Ammon's horn (tissue), 1 donor: ENCODE measurements at regions not wholly inside any gene's neighbourhood (a gene's known extent, or its start where the extent isn't known, plus 50 kb on each side); places are given as distances from the start of the nearest gene placed in this dataset.

Experiments used
- DNase-seq: peaks from one replicate; pipeline ENCODE4 v3.0.0-alpha.2; 2016; ENCODE audit warnings: low spot score

- DNase-seq = no peak
Measured at GRCh38 chr2:74065456-74065855, 80.7 kb downstream of the TET3 start.

GRCh38 chr2:74066491-74067203 is 81.1 kb downstream of the BOLA3 start:
- no peak for DNase-seq

- DNase-seq = no peak
Measured at GRCh38 chr2:74067221-74067747, 80.4 kb downstream of the BOLA3 start.

- no peak for DNase-seq
Measured at GRCh38 chr2:74070991-74071390, 76.7 kb downstream of the BOLA3 start.

- DNase-seq = no peak
Measured at GRCh38 chr2:74071426-74071825, 76.3 kb downstream of the BOLA3 start.

DNA sequence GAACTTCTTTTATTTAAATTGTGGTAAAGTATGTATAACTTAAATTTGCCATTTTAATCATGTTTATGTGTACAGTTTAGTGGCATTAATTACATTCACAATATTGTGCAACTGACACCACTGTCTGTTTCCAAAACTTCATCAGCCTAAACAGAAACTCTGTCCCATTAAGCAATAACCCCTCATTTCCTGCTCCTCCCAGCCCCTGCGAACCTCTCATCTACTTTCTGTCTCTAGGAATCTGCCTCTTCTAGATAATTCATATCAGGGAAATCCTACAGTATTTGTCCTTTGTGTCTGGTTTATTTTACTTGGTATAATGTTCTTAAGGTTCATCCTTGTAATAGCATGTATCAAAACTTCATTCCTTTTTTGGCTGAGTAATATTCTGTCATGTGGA is 75.1 kb downstream of the BOLA3 start:
- DNase-seq = no peak

GRCh38 chr2:74074487-74074886 is 73.2 kb downstream of the BOLA3 start:
- no peak for DNase-seq

GRCh38 chr2:74076074-74076470 is 71.6 kb downstream of the BOLA3 start:
- DNase-seq = no peak

DNA sequence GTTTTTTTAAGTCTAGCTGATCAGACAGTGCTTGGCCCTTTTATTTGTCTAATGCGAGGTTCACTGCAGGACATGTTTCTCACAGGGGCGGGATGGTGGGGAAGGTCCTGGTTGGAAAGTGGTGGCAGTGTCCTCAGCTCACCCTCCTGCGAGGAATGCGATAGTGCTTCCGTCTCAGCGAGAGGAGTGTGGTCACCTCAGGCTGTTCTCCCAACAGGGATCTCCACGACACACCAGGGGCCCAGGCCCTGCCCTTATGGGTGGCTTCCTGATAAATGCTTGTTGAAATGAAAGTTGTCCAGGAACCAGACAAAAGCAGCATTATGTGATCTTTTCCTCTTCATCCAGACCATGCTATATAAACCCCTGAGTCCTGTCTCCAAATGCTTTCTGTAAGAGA is 70.1 kb downstream of the BOLA3 start:
- DNase-seq = no peak

GRCh38 chr2:74078466-74078865 is 69.2 kb downstream of the BOLA3 start:
- no peak for DNase-seq

- no peak for DNase-seq
Measured at GRCh38 chr2:74079522-74080341, 68.0 kb downstream of the BOLA3 start.

- DNase-seq = no peak
Measured at GRCh38 chr2:74080346-74080745, 67.4 kb downstream of the BOLA3 start.

- no peak for DNase-seq
Measured at GRCh38 chr2:74081030-74081762, 66.5 kb downstream of the BOLA3 start.

GRCh38 chr2:74081763-74082110 is 66.0 kb downstream of the BOLA3 start:
- DNase-seq = no peak

DNA sequence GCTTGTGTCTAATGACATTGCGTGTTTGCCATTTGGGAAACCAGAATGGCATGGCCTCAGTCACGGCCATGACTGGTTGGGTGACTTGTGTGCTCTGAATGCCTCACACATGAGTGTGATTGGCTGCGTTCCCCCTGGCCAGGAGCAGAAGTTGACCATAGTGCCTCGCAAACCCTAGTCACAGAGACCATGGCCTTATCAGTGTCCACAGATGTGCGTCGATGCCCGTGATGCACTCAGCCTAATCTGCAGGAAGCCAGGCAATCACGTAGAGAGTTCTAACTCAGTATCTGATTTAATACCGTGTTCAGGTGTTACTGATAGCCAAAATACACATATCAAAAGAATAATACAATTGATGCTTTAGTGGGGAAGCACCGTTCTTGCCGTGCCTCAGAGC is 64.0 kb downstream of the BOLA3 start:
- DNase-seq = no peak
